GM12878 (cell line): ENCODE measurements at regions not wholly inside any gene's neighbourhood (a gene's known extent, or its start where the extent isn't known, plus 50 kb on each side); places are given as distances from the start of the nearest gene placed in this dataset.

Source experiments
- ATAC-seq: fragments of 200-7000 bp; cut with Tn5 transposase; 3 replicates; pipeline ENCODE4 v1.9.1; 2020; ENCODE audit warnings: mild to moderate bottlenecking, moderate library complexity
- BruUV-seq: library from RNA; stranded (reverse); fragments of 400-500 nt; replicated peaks from 2 replicates; lab custom pipeline; 2021; lab: Mats Ljungman, UMichigan
- CTCF ChIA-PET: fragments of 300-600 bp; sonication (Branson Sonifier 250); formaldehyde crosslinking; extraction: SDS; loops from one replicate; lab custom pipeline; 2021; ENCODE audit warnings: inconsistent platforms; lab: Yijun Ruan, JAX
- POLR2A ChIA-PET: fragments of 350-600 bp; formaldehyde crosslinking; extraction: SDS; loops from one replicate; lab custom pipeline; 2021; ENCODE audit warnings: inconsistent platforms; lab: Charles Lee
- RAD21 ChIA-PET: fragments of 300-600 bp; sonication (Branson Sonifier 250); formaldehyde crosslinking; loops from one replicate; lab custom pipeline; 2023; ENCODE audit warnings: antibody characterized with exemption; ENCODE audit not compliant: unreplicated experiment; lab: Charles Lee
- SMC1A ChIA-PET: fragments of 300-600 bp; sonication (Branson Sonifier 250); formaldehyde crosslinking; loops from one replicate; lab custom pipeline; 2023; ENCODE audit not compliant: unreplicated experiment, uncharacterized antibody; lab: Charles Lee
- DNase-seq: peaks from one replicate; pipeline ENCODE4 v3.0.0-alpha.2; 2011; ENCODE audit warnings: low read depth, low spot score
- FAIRE-seq: peaks from 3 replicates; lab custom pipeline; 2011; peaks lifted over from hg19 to GRCh38; lab: Jason Lieb, UNC
- H2AFZ ChIP-seq: 2 replicates; pipeline ENCODE4 v1.6.0; 2011; ENCODE audit warnings: low read depth, low read length, control low read depth; ENCODE audit not compliant: control insufficient read depth
- H3K27ac ChIP-seq: 2 replicates; pipeline ENCODE4 v1.5.1; 2011; ENCODE audit warnings: control low read depth; ENCODE audit not compliant: control insufficient read depth, insufficient read depth
- H3K27me3 ChIP-seq, 2 experiments: replicated peaks in 1 of 2; 2 replicates each; pipeline versions ENCODE4 v1.6.0 to v1.6.1; 2011; ENCODE audit warnings: low read length in 1 of 2; ENCODE audit not compliant: control insufficient read depth in 2 of 2, insufficient read depth in 2 of 2
- H3K36me3 ChIP-seq, 2 experiments: 2 replicates each; pipeline ENCODE4 v1.5.1; 2011; ENCODE audit warnings: low read length in 1 of 2; ENCODE audit not compliant: control insufficient read depth in 2 of 2, insufficient read depth in 2 of 2
- H3K4me1 ChIP-seq: 2 replicates; pipeline ENCODE4 v1.6.1; 2011; ENCODE audit warnings: mild to moderate bottlenecking, low read length, moderate library complexity, mixed read lengths; ENCODE audit not compliant: control insufficient read depth, insufficient read depth
- H3K4me2 ChIP-seq: 2 replicates; pipeline ENCODE4 v1.6.0; 2011; ENCODE audit warnings: control low read depth; ENCODE audit not compliant: control insufficient read depth, insufficient read depth
- H3K4me3 ChIP-seq: fragments of 200-600 bp; sonication (generic); 2 replicates; pipeline ENCODE4 v1.5.1; 2016
- H3K79me2 ChIP-seq: 2 replicates; pipeline ENCODE4 v1.6.0; 2011; ENCODE audit warnings: low read length; ENCODE audit not compliant: control insufficient read depth, insufficient read depth
- H3K9ac ChIP-seq: 2 replicates; pipeline ENCODE4 v1.8.0; 2011; ENCODE audit warnings: low read length, control low read depth, mixed read lengths; ENCODE audit not compliant: control insufficient read depth, insufficient read depth
- H3K9me3 ChIP-seq: replicated peaks from 3 replicates; pipeline ENCODE4 v1.5.1; 2011; ENCODE audit warnings: mild to moderate bottlenecking, low read length; ENCODE audit not compliant: control insufficient read depth, insufficient read depth
- H4K20me1 ChIP-seq: 2 replicates; pipeline ENCODE4 v1.6.0; 2011; ENCODE audit not compliant: control insufficient read depth, insufficient read depth
- BACH1 ChIP-seq: fragments of 450-650 bp; IDR thresholded peaks from 2 replicates; pipeline ENCODE4 v1.6.1; 2017; ENCODE audit warnings: mild to moderate bottlenecking, borderline replicate concordance
- BCL3 ChIP-seq: IDR thresholded peaks from 2 replicates; pipeline ENCODE4 v1.6.1; 2011; ENCODE audit warnings: borderline replicate concordance, low read depth, mild to moderate bottlenecking, moderate library complexity, low read length; ENCODE audit not compliant: insufficient read depth, poor library complexity, severe bottlenecking
- FOS ChIP-seq: IDR thresholded peaks from 3 replicates; pipeline ENCODE4 v1.6.1; 2011; ENCODE audit warnings: borderline replicate concordance; ENCODE audit not compliant: insufficient read length; ENCODE audit errors: extremely low read depth
- HDGF ChIP-seq: fragments of 450-650 bp; IDR thresholded peaks from 2 replicates; pipeline ENCODE4 v1.6.1; 2016; ENCODE audit warnings: antibody characterized with exemption
- MAX ChIP-seq: IDR thresholded peaks from 2 replicates; pipeline ENCODE4 v1.6.1; 2012; ENCODE audit warnings: low read depth, low read length, improper control_type of control experiment
- NR2C1 ChIP-seq: fragments of 450-650 bp; IDR thresholded peaks from 2 replicates; pipeline ENCODE4 v1.6.1; 2017; ENCODE audit warnings: antibody characterized with exemption, mild to moderate bottlenecking, moderate library complexity
- RAD51 ChIP-seq: fragments of 450-650 bp; IDR thresholded peaks from 2 replicates; pipeline ENCODE4 v1.6.1; 2016; ENCODE audit warnings: moderate library complexity, mild to moderate bottlenecking, inconsistent platforms
- SMAD1 ChIP-seq: fragments of 450-650 bp; IDR thresholded peaks from 2 replicates; pipeline ENCODE4 v1.6.1; 2018; ENCODE audit warnings: mild to moderate bottlenecking, low read depth; ENCODE audit not compliant: partially characterized antibody
- TAF1 ChIP-seq: IDR thresholded peaks from 2 replicates; pipeline ENCODE4 v1.6.1; 2011; ENCODE audit warnings: mild to moderate bottlenecking, low read depth, low read length, borderline replicate concordance
- TCF3 ChIP-seq: IDR thresholded peaks from 2 replicates; pipeline ENCODE4 v1.6.1; 2012; ENCODE audit warnings: low read depth, mild to moderate bottlenecking, low read length, borderline replicate concordance; ENCODE audit not compliant: insufficient read depth
- WGBS: methylation state at CpG from one replicate; pipeline ENCODE4 v1.1.6; 2016; ENCODE audit warnings: low lambda C conversion rate; ENCODE audit not compliant: insufficient replicate concordance, insufficient coverage; ENCODE audit errors: missing lambda C conversion rate; 5-methylcytosine and 5-hydroxymethylcytosine counted together
- in situ Hi-C: fragments of 300-500 bp; cut with MboI; formaldehyde crosslinking; loops from 9 replicates; pipeline ENCODE4 v1.14.3; 2018; ENCODE audit warnings: mixed read lengths
- intact Hi-C: fragments of 100-400 bp; cut with micrococcal nuclease; formaldehyde crosslinking; loops from one replicate; pipeline ENCODE4 v1.14.2; 2022; ENCODE audit not compliant: unreplicated experiment
- TF ChIP-seq, protein P1 (sequence below): fragments of 450-650 bp; IDR thresholded peaks from 2 replicates; pipeline ENCODE4 v1.6.1; 2018; ENCODE audit warnings: borderline replicate concordance, mild to moderate bottlenecking; ENCODE audit not compliant: partially characterized antibody
- TF ChIP-seq, protein P2 (sequence below): fragments of 450-650 bp; formaldehyde crosslinking; IDR thresholded peaks from 2 replicates; pipeline ENCODE4 v1.4.0; 2020; ENCODE audit warnings: mild to moderate bottlenecking, moderate library complexity
- TF ChIP-seq, protein P3 (sequence below): IDR thresholded peaks from 2 replicates; pipeline ENCODE4 v1.6.1; 2011; ENCODE audit warnings: borderline replicate concordance, low read depth, mild to moderate bottlenecking, moderate library complexity, mixed read lengths, low read length; ENCODE audit not compliant: insufficient read depth; ENCODE audit errors: extremely low read length

DNA sequence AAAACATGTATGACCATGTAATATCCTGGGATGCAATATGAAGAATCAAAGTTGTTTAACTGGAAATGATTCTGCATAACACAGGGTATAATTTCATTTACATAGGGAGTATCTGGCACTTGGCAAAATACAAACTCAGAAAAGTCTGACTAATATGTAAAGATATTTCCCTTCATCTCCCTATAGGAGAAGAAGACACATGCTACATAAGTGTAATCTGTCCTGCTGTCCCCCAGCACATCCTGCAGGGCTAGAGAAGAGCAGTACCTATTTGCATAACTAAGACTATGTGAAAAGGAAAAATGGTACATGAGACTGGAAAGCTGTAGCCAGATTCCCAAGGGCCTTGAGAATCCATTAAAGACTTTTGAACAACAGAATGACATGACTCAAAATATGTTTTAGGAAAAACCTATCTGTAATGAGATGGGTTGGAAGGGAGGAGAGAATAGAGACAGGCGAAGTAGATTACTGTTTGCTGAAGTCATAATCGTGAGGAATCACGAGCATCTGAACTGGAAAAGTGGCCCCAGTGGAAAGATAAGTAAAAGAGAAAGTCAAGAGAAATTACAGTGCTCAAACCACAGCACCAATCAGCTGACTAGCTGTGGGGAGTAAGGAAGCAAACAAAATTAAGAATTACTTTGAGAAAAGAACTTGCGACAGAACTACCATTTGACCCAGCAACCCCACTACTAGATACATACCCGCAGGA is 155.1 kb upstream of the HMGA2 start:
- no peak for FAIRE-seq
- no peak overlapping the region for H3K4me2 ChIP-seq
- no peaks in the 10 kb centered on the region for H3K9me3 ChIP-seq
- H3K27ac ChIP-seq, result no peak overlapping the region
- POLR2A ChIA-PET, result no interaction called here
- H4K20me1 ChIP-seq, result no peaks in the 10 kb centered on the region
- H3K4me1 ChIP-seq, result no peaks in the 10 kb centered on the region
- no peaks in the 10 kb centered on the region for H3K27me3 ChIP-seq
- H3K79me2 ChIP-seq, result no peaks in the 10 kb centered on the region
- in situ Hi-C loops, result no loop called here
- WGBS, result 35% methylated on average over 5 of the region's 5 CpGs
- H3K36me3 ChIP-seq, result no peaks in the 10 kb centered on the region
- H3K9ac ChIP-seq, result no peak overlapping the region
- no TSS peak for BruUV-seq
- SMC1A ChIA-PET, result no interaction called here
- ATAC-seq, result no peak
- intact Hi-C loops, result no loop called here
- no peak overlapping the region for H3K4me3 ChIP-seq
- no peak for DNase-seq
- CTCF ChIA-PET, result no interaction called here
- H2AFZ ChIP-seq, result no peak overlapping the region
- RAD21 ChIA-PET, result no interaction called here
- no peak for TF ChIP-seq NR2C1
- no peak for TF ChIP-seq FOS
- no peak for TF ChIP-seq HDGF
- TF ChIP-seq RAD51, result no peak
- TF ChIP-seq TAF1, result no peak
- TF ChIP-seq, protein P1, sequence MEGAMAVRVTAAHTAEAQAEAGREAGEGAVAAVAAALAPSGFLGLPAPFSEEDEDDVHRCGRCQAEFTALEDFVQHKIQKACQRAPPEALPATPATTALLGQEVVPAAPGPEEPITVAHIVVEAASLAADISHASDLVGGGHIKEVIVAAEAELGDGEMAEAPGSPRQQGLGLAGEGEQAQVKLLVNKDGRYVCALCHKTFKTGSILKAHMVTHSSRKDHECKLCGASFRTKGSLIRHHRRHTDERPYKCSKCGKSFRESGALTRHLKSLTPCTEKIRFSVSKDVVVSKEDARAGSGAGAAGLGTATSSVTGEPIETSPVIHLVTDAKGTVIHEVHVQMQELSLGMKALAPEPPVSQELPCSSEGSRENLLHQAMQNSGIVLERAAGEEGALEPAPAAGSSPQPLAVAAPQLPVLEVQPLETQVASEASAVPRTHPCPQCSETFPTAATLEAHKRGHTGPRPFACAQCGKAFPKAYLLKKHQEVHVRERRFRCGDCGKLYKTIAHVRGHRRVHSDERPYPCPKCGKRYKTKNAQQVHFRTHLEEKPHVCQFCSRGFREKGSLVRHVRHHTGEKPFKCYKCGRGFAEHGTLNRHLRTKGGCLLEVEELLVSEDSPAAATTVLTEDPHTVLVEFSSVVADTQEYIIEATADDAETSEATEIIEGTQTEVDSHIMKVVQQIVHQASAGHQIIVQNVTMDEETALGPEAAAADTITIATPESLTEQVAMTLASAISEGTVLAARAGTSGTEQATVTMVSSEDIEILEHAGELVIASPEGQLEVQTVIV, result no peak
- TF ChIP-seq, protein P2, sequence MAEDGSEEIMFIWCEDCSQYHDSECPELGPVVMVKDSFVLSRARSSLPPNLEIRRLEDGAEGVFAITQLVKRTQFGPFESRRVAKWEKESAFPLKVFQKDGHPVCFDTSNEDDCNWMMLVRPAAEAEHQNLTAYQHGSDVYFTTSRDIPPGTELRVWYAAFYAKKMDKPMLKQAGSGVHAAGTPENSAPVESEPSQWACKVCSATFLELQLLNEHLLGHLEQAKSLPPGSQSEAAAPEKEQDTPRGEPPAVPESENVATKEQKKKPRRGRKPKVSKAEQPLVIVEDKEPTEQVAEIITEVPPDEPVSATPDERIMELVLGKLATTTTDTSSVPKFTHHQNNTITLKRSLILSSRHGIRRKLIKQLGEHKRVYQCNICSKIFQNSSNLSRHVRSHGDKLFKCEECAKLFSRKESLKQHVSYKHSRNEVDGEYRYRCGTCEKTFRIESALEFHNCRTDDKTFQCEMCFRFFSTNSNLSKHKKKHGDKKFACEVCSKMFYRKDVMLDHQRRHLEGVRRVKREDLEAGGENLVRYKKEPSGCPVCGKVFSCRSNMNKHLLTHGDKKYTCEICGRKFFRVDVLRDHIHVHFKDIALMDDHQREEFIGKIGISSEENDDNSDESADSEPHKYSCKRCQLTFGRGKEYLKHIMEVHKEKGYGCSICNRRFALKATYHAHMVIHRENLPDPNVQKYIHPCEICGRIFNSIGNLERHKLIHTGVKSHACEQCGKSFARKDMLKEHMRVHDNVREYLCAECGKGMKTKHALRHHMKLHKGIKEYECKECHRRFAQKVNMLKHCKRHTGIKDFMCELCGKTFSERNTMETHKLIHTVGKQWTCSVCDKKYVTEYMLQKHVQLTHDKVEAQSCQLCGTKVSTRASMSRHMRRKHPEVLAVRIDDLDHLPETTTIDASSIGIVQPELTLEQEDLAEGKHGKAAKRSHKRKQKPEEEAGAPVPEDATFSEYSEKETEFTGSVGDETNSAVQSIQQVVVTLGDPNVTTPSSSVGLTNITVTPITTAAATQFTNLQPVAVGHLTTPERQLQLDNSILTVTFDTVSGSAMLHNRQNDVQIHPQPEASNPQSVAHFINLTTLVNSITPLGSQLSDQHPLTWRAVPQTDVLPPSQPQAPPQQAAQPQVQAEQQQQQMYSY, result no peak
- TF ChIP-seq MAX, result no peak
- TF ChIP-seq BACH1, result no peak
- TF ChIP-seq TCF3, result no peak
- TF ChIP-seq BCL3, result no peak
- TF ChIP-seq SMAD1, result no peak
- TF ChIP-seq, protein P3, sequence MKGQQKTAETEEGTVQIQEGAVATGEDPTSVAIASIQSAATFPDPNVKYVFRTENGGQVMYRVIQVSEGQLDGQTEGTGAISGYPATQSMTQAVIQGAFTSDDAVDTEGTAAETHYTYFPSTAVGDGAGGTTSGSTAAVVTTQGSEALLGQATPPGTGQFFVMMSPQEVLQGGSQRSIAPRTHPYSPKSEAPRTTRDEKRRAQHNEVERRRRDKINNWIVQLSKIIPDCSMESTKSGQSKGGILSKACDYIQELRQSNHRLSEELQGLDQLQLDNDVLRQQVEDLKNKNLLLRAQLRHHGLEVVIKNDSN, result no peak
